ENCODE measurements at regions not wholly inside any gene's neighbourhood (a gene's known extent, or its start where the extent isn't known, plus 50 kb on each side); places are given as distances from the start of the nearest gene placed in this dataset.

- DNase-seq (ENCODE audit: low spot score) = no peak
These were observed 407.3 kb downstream of the MATN1 start for GRCh38 chr1:30316056-30316455.

- no peak for DNase-seq (ENCODE audit: low spot score)
These were observed 408.0 kb downstream of the MATN1 start for GRCh38 chr1:30315185-30315960.

GRCh38 chr1:30314591-30314990 lies 408.8 kb downstream of the MATN1 start:
- no peak for DNase-seq (ENCODE audit: low spot score)

GRCh38 chr1:30313584-30313983 lies 409.8 kb downstream of the MATN1 start:
- DNase-seq (ENCODE audit: low spot score) = no peak

- DNase-seq (ENCODE audit: low spot score) = no peak
These were observed 410.2 kb downstream of the MATN1 start for GRCh38 chr1:30313176-30313575.

GRCh38 chr1:30312226-30312625 lies 411.2 kb downstream of the MATN1 start:
- DNase-seq (ENCODE audit: low spot score) = no peak

GRCh38 chr1:30311749-30312148 lies 411.6 kb downstream of the MATN1 start:
- no peak for DNase-seq (ENCODE audit: low spot score)

GRCh38 chr1:30310966-30311742 lies 412.2 kb downstream of the MATN1 start:
- no peak for DNase-seq (ENCODE audit: low spot score)

GRCh38 chr1:30307182-30307581 lies 416.2 kb downstream of the MATN1 start:
- DNase-seq (ENCODE audit: low spot score) = no peak

GRCh38 chr1:30305519-30305918 lies 417.9 kb downstream of the MATN1 start:
- no peak for DNase-seq (ENCODE audit: low spot score)

- DNase-seq (ENCODE audit: low spot score) = no peak
These were observed 418.3 kb downstream of the MATN1 start for GRCh38 chr1:30305061-30305460.

GRCh38 chr1:30304080-30304479 lies 419.3 kb downstream of the MATN1 start:
- no peak for DNase-seq (ENCODE audit: low spot score)

- no peak for DNase-seq (ENCODE audit: low spot score)
These were observed 420.0 kb downstream of the MATN1 start for GRCh38 chr1:30303387-30303786.

- DNase-seq (ENCODE audit: low spot score) = no peak
These were observed 420.5 kb downstream of the MATN1 start for GRCh38 chr1:30302858-30303257.

- DNase-seq (ENCODE audit: low spot score) = no peak
These were observed 422.7 kb downstream of the MATN1 start for GRCh38 chr1:30300669-30301068.

- DNase-seq (ENCODE audit: low spot score) = no peak
These were observed 424.0 kb downstream of the MATN1 start for GRCh38 chr1:30299393-30299792.

- no peak for DNase-seq (ENCODE audit: low spot score)
These were observed 427.7 kb downstream of the MATN1 start for GRCh38 chr1:30295674-30296073.

- DNase-seq (ENCODE audit: low spot score) = no peak
These were observed 428.1 kb downstream of the MATN1 start for GRCh38 chr1:30295266-30295665.

- DNase-seq (ENCODE audit: low spot score) = no peak
These were observed 428.9 kb downstream of the MATN1 start for GRCh38 chr1:30294508-30294907.

GRCh38 chr1:30292451-30292850 lies 430.9 kb downstream of the MATN1 start:
- DNase-seq (ENCODE audit: low spot score) = no peak

- DNase-seq (ENCODE audit: low spot score) = no peak
These were observed 431.9 kb downstream of the MATN1 start for GRCh38 chr1:30291526-30291925.

- no peak for DNase-seq (ENCODE audit: low spot score)
These were observed 432.8 kb downstream of the MATN1 start for GRCh38 chr1:30290581-30290980.

GRCh38 chr1:30287976-30288375 lies 435.4 kb downstream of the MATN1 start:
- DNase-seq (ENCODE audit: low spot score) = no peak
